ENCODE measurements at regions not wholly inside any gene's neighbourhood (a gene's known extent, or its start where the extent isn't known, plus 50 kb on each side); places are given as distances from the start of the nearest gene placed in this dataset.

- TF ChIP-seq CTCF (conservative IDR thresholded peaks at IDR 0.05; ENCODE audit: control insufficient read depth, insufficient read depth, low read depth, low read length) = no peak
- DNase-seq (ENCODE audit: low read depth) = no peak
- H3K4me3 ChIP-seq (ENCODE audit: control insufficient read depth, low read depth, low read length) = no peak overlapping the region
Measured at GRCh38 chr11:129503646-129504045, 128.0 kb downstream of the BARX2 start.

- no peak for TF ChIP-seq CTCF (conservative IDR thresholded peaks at IDR 0.05; ENCODE audit: control insufficient read depth, insufficient read depth, low read depth, low read length)
- no peak overlapping the region for H3K4me3 ChIP-seq (ENCODE audit: control insufficient read depth, low read depth, low read length)
- DNase-seq (ENCODE audit: low read depth) = no peak
Measured at GRCh38 chr11:129505266-129505665, 129.6 kb downstream of the BARX2 start.

- no peak overlapping the region for H3K4me3 ChIP-seq (ENCODE audit: control insufficient read depth, low read depth, low read length)
- no peak for DNase-seq (ENCODE audit: low read depth)
- no peak for TF ChIP-seq CTCF (conservative IDR thresholded peaks at IDR 0.05; ENCODE audit: control insufficient read depth, insufficient read depth, low read depth, low read length)
Measured at GRCh38 chr11:129508163-129508562, 132.5 kb downstream of the BARX2 start.

- no peak overlapping the region for H3K4me3 ChIP-seq (ENCODE audit: control insufficient read depth, low read depth, low read length)
- DNase-seq (ENCODE audit: low read depth) = no peak
- TF ChIP-seq CTCF (conservative IDR thresholded peaks at IDR 0.05; ENCODE audit: control insufficient read depth, insufficient read depth, low read depth, low read length) = no peak
Measured at GRCh38 chr11:129528296-129528695, 152.6 kb downstream of the BARX2 start.

- no peak for TF ChIP-seq CTCF (conservative IDR thresholded peaks at IDR 0.05; ENCODE audit: control insufficient read depth, insufficient read depth, low read depth, low read length)
- H3K4me3 ChIP-seq (ENCODE audit: control insufficient read depth, low read depth, low read length) = no peak overlapping the region
- no peak for DNase-seq (ENCODE audit: low read depth)
Measured at GRCh38 chr11:129530154-129530895, 154.7 kb downstream of the BARX2 start.

- no peak for DNase-seq (ENCODE audit: low read depth)
- no peak overlapping the region for H3K4me3 ChIP-seq (ENCODE audit: control insufficient read depth, low read depth, low read length)
- no peak for TF ChIP-seq CTCF (conservative IDR thresholded peaks at IDR 0.05; ENCODE audit: control insufficient read depth, insufficient read depth, low read depth, low read length)
Measured at GRCh38 chr11:129533395-129533794, 157.7 kb downstream of the BARX2 start.
